Endothelial cell of umbilical vein (primary cell): ENCODE measurements at regions not wholly inside any gene's neighbourhood (a gene's known extent, or its start where the extent isn't known, plus 50 kb on each side); places are given as distances from the start of the nearest gene placed in this dataset.

Source experiments
- BruUV-seq: library from RNA; stranded (reverse); fragments of 400-500 nt; replicated peaks from 2 replicates; lab custom pipeline; 2021; lab: Mats Ljungman, UMichigan
- CTCF ChIA-PET: fragments of 300-600, 350-600 bp; sonication (Branson Sonifier 250); formaldehyde crosslinking; loops from one replicate; lab custom pipeline; 2021; ENCODE audit warnings: antibody characterized with exemption, inconsistent platforms; lab: Charles Lee
- POLR2A ChIA-PET: fragments of 300-600, 350-600 bp; sonication (Branson Sonifier 250); formaldehyde crosslinking; loops from one replicate; lab custom pipeline; 2021; ENCODE audit warnings: antibody characterized with exemption, inconsistent platforms; lab: Charles Lee
- DNase-seq: peaks from one replicate; pipeline ENCODE4 v3.0.0-alpha.2; 2011; ENCODE audit warnings: low read depth, low spot score
- FAIRE-seq: peaks from 2 replicates; lab custom pipeline; 2011; peaks lifted over from hg19 to GRCh38; lab: Jason Lieb, UNC
- H2AFZ ChIP-seq: 2 replicates; pipeline ENCODE4 v1.6.0; 2012; ENCODE audit warnings: low read depth, low read length, control low read depth, inconsistent platforms
- H3K27ac ChIP-seq: 2 replicates; pipeline ENCODE4 v1.5.1; 2011; ENCODE audit warnings: low read depth, mild to moderate bottlenecking, control low read depth, low read length, moderate library complexity; ENCODE audit not compliant: insufficient read depth
- H3K27me3 ChIP-seq, 2 experiments: 2 replicates each; pipeline versions ENCODE4 v1.6.0 to v1.6.1; 2011; ENCODE audit warnings: low read length in 2 of 2, mixed read lengths in 1 of 2; ENCODE audit not compliant: control insufficient read depth in 2 of 2, insufficient read depth in 2 of 2
- H3K36me3 ChIP-seq, 2 experiments: 2 replicates in 1 of 2; 3 replicates in 1 of 2; pipeline ENCODE4 v1.5.1; 2011; ENCODE audit warnings: low read length in 2 of 2, mild to moderate bottlenecking in 1 of 2, moderate library complexity in 1 of 2; ENCODE audit not compliant: control insufficient read depth in 2 of 2, insufficient read depth in 2 of 2; ENCODE audit errors: extremely low read depth in 1 of 2
- H3K4me1 ChIP-seq: 3 replicates; pipeline ENCODE4 v1.5.1; 2011; ENCODE audit warnings: mild to moderate bottlenecking, low read length; ENCODE audit not compliant: control insufficient read depth, insufficient read depth; ENCODE audit errors: extremely low read depth
- H3K4me2 ChIP-seq: 2 replicates; pipeline ENCODE4 v1.6.1; 2011; ENCODE audit warnings: low read length, control low read depth, mixed read lengths; ENCODE audit not compliant: insufficient read depth
- H3K4me3 ChIP-seq, 3 experiments: fragments of 200-600 bp in 1 of 3; sonication (generic), shearing (Covaris generic) in 1 of 3; replicated peaks in 1 of 3; 2 replicates each; pipeline ENCODE4 v1.5.1; 2011 to 2016; ENCODE audit warnings: control low read depth in 3 of 3, low read length in 3 of 3, mild to moderate bottlenecking in 2 of 3, inconsistent platforms in 1 of 3, low read depth in 1 of 3, moderate library complexity in 1 of 3; ENCODE audit not compliant: insufficient read depth in 1 of 3
- H3K79me2 ChIP-seq: 2 replicates; pipeline ENCODE4 v1.6.0; 2012; ENCODE audit warnings: low read length, inconsistent platforms; ENCODE audit not compliant: control insufficient read depth, insufficient read depth
- H3K9ac ChIP-seq: replicated peaks from 2 replicates; pipeline ENCODE3; 2011; ENCODE audit warnings: low read length, control low read depth; ENCODE audit not compliant: insufficient read depth; ENCODE audit errors: extremely low read depth
- H3K9me1 ChIP-seq: replicated peaks from 3 replicates; pipeline ENCODE4 v1.6.0; 2011; ENCODE audit warnings: mild to moderate bottlenecking, low read length; ENCODE audit not compliant: control insufficient read depth, insufficient read depth; ENCODE audit errors: extremely low read depth
- H3K9me3 ChIP-seq: replicated peaks from 2 replicates; pipeline ENCODE4 v1.5.1; 2012; ENCODE audit warnings: low read length, inconsistent platforms; ENCODE audit not compliant: control insufficient read depth, insufficient read depth
- H4K20me1 ChIP-seq: replicated peaks from 2 replicates; pipeline ENCODE3; 2011; ENCODE audit warnings: mild to moderate bottlenecking, low read length; ENCODE audit not compliant: control insufficient read depth, insufficient read depth; ENCODE audit errors: extremely low read depth
- EZH2 ChIP-seq: IDR thresholded peaks from 2 replicates; pipeline ENCODE4 v1.6.1; 2012; ENCODE audit warnings: borderline replicate concordance, low read depth, mild to moderate bottlenecking, moderate library complexity, low read length, inconsistent platforms; ENCODE audit not compliant: severe bottlenecking
- FOS ChIP-seq: IDR thresholded peaks from 2 replicates; pipeline ENCODE4 v1.6.1; 2011; ENCODE audit warnings: mild to moderate bottlenecking, low read length, moderate library complexity, borderline replicate concordance; ENCODE audit not compliant: insufficient read depth
- GATA2 ChIP-seq: IDR thresholded peaks from 2 replicates; pipeline ENCODE4 v1.7.0; 2011; ENCODE audit warnings: low read depth, mild to moderate bottlenecking, moderate library complexity, mixed read lengths, low read length; ENCODE audit not compliant: insufficient read length, insufficient read depth
- JUN ChIP-seq: IDR thresholded peaks from 2 replicates; pipeline ENCODE4 v1.6.1; 2011; ENCODE audit warnings: borderline replicate concordance, low read depth; ENCODE audit not compliant: insufficient read length, insufficient read depth
- MYC ChIP-seq: IDR thresholded peaks from one replicate; pipeline ENCODE4 v1.6.1; 2011; ENCODE audit warnings: mild to moderate bottlenecking, low read depth, low read length
- POLR2A ChIP-seq: IDR thresholded peaks from 2 replicates; pipeline ENCODE4 v1.6.1; 2012; ENCODE audit warnings: low read depth, mild to moderate bottlenecking, control low read depth, low read length
- dilution Hi-C: fragments of 300-500 bp; cut with MboI; formaldehyde crosslinking; loops from one replicate; pipeline ENCODE4 v1.15.0; 2019; ENCODE audit warnings: low sequenced_read_pairs; ENCODE audit not compliant: extremely low pct_ligation_motif_present
- intact Hi-C: fragments of 100-400 bp; cut with micrococcal nuclease; formaldehyde crosslinking; loops from one replicate; pipeline ENCODE4 v1.10.0; 2022
- TF ChIP-seq, protein P1 (sequence below), 2 donors: IDR thresholded peaks; 1 replicate in 1 of 2; 2 replicates in 1 of 2; pipeline ENCODE4 v1.5.1; 2011; ENCODE audit warnings: low read length in 2 of 2, mild to moderate bottlenecking in 2 of 2, moderate library complexity in 2 of 2, control low read depth in 1 of 2, inconsistent platforms in 1 of 2, low read depth in 1 of 2; ENCODE audit not compliant: insufficient read depth in 1 of 2; ENCODE audit errors: extremely low read depth in 1 of 2
- TF ChIP-seq, protein P2 (sequence below): IDR thresholded peaks from 2 replicates; pipeline ENCODE4 v1.6.1; 2011; ENCODE audit not compliant: insufficient read depth, insufficient read length

DNA sequence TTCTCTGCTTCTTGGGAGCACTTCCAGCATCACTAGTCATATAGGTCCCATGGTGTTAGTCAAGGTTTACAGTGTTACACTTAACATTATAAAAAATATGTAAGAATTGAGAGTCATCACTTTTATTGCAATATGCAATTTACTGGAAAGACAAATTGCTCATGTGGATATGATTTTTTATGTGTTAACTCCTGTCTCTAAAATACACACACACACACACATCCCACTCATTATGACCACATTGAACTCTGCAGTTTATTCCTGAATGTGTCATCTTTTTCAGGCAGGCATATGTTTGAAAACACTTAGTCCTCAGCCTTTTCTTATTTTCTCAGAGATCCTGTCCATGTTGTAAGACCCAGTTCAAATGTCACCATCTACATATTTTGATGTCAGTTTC is 148.5 kb upstream of the MRPS30 start:
- no peaks in the 10 kb centered on the region for H3K4me1 ChIP-seq
- intact Hi-C loops (no loop called here), dilution Hi-C loops (no loop called here)
- DNase-seq: no peak
- TF ChIP-seq EZH2 (no peak), GATA2 (no peak), MYC (no peak), POLR2A (no peak), FOS (no peak), JUN (no peak)
- TF ChIP-seq, protein P1, sequence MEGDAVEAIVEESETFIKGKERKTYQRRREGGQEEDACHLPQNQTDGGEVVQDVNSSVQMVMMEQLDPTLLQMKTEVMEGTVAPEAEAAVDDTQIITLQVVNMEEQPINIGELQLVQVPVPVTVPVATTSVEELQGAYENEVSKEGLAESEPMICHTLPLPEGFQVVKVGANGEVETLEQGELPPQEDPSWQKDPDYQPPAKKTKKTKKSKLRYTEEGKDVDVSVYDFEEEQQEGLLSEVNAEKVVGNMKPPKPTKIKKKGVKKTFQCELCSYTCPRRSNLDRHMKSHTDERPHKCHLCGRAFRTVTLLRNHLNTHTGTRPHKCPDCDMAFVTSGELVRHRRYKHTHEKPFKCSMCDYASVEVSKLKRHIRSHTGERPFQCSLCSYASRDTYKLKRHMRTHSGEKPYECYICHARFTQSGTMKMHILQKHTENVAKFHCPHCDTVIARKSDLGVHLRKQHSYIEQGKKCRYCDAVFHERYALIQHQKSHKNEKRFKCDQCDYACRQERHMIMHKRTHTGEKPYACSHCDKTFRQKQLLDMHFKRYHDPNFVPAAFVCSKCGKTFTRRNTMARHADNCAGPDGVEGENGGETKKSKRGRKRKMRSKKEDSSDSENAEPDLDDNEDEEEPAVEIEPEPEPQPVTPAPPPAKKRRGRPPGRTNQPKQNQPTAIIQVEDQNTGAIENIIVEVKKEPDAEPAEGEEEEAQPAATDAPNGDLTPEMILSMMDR (IDR thresholded peaks at IDR 0.05; ENCODE audit: extremely low read depth in 1 of 2, insufficient read depth in 1 of 2, low read depth in 1 of 2, low read length in 2 of 2): no peak
- TF ChIP-seq, protein P2, sequence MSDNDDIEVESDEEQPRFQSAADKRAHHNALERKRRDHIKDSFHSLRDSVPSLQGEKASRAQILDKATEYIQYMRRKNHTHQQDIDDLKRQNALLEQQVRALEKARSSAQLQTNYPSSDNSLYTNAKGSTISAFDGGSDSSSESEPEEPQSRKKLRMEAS: no peak
- no peak overlapping the region for H3K4me3 ChIP-seq
- no peaks in the 10 kb centered on the region for H3K79me2 ChIP-seq
- no peaks in the 10 kb centered on the region for H3K36me3 ChIP-seq
- H3K27me3 ChIP-seq: no peaks in the 10 kb centered on the region
- ChIA-PET POLR2A (no interaction called here), CTCF (no interaction called here)
- FAIRE-seq: no peak
- H3K9me1 ChIP-seq: no peaks in the 10 kb centered on the region
- H3K9ac ChIP-seq: no peak overlapping the region
- BruUV-seq: no TSS peak
- H4K20me1 ChIP-seq: no peaks in the 10 kb centered on the region
- no peak overlapping the region for H3K4me2 ChIP-seq
- H2AFZ ChIP-seq: no peak overlapping the region
- H3K27ac ChIP-seq: no peak overlapping the region
- H3K9me3 ChIP-seq: peaks cover 1% of the 10 kb centered on the region
